ENCODE measurements at regions not wholly inside any gene's neighbourhood (a gene's known extent, or its start where the extent isn't known, plus 50 kb on each side); places are given as distances from the start of the nearest gene placed in this dataset.

DNA sequence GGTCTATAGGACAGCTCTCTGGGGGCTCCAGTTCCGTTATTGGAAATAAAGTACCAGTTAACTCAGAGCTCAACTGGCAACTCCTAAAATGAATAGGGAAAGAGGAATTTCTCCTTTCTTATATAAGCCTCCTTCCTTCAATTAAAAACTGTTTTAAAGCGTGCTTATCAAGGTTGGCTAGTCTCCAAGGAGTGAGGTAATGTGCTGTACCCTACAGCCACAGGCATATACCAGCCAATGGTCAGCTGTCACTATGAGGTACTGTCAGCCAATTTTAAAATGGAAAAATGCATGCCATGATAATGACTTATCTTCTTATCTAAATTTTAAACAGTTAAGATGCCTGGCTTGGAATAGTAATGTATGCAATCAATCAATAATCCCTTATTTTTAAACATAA is 76.2 kb downstream of the PLCE1 start:
- Histone ChIP-seq H3K79me2 (ENCODE audit: control insufficient read depth, insufficient read depth, low read length) (no peaks in the 10 kb centered on the region), H3K36me3 (replicated peaks in 1 of 2; ENCODE audit: control extremely low read depth in 1 of 2, control insufficient read depth in 1 of 2, extremely low read depth in 1 of 2, insufficient read depth in 2 of 2, low read length in 1 of 2) (no peaks in the 10 kb centered on the region), H3K27ac (ENCODE audit: low read length in 2 of 2) (no peak overlapping the region), H3K4me3 (ENCODE audit: control extremely low read depth in 1 of 5, extremely low read depth in 1 of 5, insufficient read depth in 1 of 5, low read depth in 2 of 5, low read length in 4 of 5) (no peak overlapping the region), H3K27me3 (replicated peaks in 1 of 4; ENCODE audit: control extremely low read depth in 1 of 4, control insufficient read depth in 3 of 4, insufficient read depth in 4 of 4, low read length in 3 of 4) (no peaks in the 10 kb centered on the region), H3K9ac (ENCODE audit: low read length) (no peak overlapping the region), H3K9me3 (ENCODE audit: control extremely low read depth in 1 of 3, control insufficient read depth in 2 of 3, insufficient read depth in 1 of 3, low read length in 2 of 3) (no peaks in the 10 kb centered on the region), H4K20me1 (ENCODE audit: control insufficient read depth, insufficient read depth, low read length, poor library complexity, severe bottlenecking) (no peaks in the 10 kb centered on the region), H3K4me1 (ENCODE audit: control insufficient read depth in 2 of 2, insufficient read depth in 2 of 2, low read length in 2 of 2) (no peaks in the 10 kb centered on the region), H2AFZ (ENCODE audit: insufficient read depth, low read depth, low read length, poor library complexity, severe bottlenecking) (no peak overlapping the region), H3K4me2 (replicated peaks; ENCODE audit: low read depth, low read length, poor library complexity, severe bottlenecking) (no peak overlapping the region)
- H3K9me3 Mint-ChIP-seq (ENCODE audit: insufficient read depth): no peaks in the 10 kb centered on the region
- ATAC-seq (ENCODE audit: low read depth) (no peak), DNase-seq (no peak)
- no peak overlapping the region for H3K27ac Mint-ChIP-seq
- TF ChIP-seq, protein P1, sequence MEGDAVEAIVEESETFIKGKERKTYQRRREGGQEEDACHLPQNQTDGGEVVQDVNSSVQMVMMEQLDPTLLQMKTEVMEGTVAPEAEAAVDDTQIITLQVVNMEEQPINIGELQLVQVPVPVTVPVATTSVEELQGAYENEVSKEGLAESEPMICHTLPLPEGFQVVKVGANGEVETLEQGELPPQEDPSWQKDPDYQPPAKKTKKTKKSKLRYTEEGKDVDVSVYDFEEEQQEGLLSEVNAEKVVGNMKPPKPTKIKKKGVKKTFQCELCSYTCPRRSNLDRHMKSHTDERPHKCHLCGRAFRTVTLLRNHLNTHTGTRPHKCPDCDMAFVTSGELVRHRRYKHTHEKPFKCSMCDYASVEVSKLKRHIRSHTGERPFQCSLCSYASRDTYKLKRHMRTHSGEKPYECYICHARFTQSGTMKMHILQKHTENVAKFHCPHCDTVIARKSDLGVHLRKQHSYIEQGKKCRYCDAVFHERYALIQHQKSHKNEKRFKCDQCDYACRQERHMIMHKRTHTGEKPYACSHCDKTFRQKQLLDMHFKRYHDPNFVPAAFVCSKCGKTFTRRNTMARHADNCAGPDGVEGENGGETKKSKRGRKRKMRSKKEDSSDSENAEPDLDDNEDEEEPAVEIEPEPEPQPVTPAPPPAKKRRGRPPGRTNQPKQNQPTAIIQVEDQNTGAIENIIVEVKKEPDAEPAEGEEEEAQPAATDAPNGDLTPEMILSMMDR (IDR thresholded peaks at IDR 0.05): no peak
- TF ChIP-seq EZH2 (IDR thresholded peaks at IDR 0.05; ENCODE audit: borderline replicate concordance, insufficient read depth, low read depth, low read length, poor library complexity, severe bottlenecking): no peak
- H3K4me1 Mint-ChIP-seq: no peaks in the 10 kb centered on the region
- no CpG with 5 or more reads among the region's 2 CpGs for WGBS (ENCODE audit: insufficient coverage)
- H3K4me3 Mint-ChIP-seq: no peak overlapping the region
- POLR2A ChIA-PET: no interaction called here
- intact Hi-C loops (cut with micrococcal nuclease): no loop called here
- CTCF ChIA-PET: no interaction called here
- peaks cover 15% of the 10 kb centered on the region for H3K27me3 Mint-ChIP-seq

DNA sequence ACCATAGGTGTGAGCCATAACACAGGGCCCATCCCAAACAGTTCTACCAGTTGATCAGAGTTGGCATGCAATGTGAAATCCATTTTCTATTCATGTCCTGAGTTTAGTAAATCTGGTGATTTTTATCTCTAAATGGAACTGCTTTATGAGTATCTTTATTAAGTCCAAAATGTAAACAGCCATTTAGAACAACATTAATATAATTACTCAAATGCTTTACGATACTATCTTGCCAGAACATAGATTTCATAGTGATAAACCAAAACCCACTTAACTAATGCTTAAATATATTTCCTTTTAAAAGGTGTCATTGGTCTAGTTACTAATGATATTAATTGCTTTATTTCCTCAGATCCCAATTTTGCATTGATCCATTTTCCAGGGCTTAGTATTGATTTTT is 80.7 kb downstream of the PLCE1 start:
- H3K9me3 Mint-ChIP-seq (ENCODE audit: insufficient read depth): no peaks in the 10 kb centered on the region
- H3K9me3 ChIP-seq (ENCODE audit: control extremely low read depth in 1 of 3, control insufficient read depth in 2 of 3, insufficient read depth in 1 of 3, low read length in 2 of 3): no peaks in the 10 kb centered on the region
- ChIA-PET CTCF (no interaction called here), POLR2A (no interaction called here)
- H2AFZ ChIP-seq (ENCODE audit: insufficient read depth, low read depth, low read length, poor library complexity, severe bottlenecking): no peak overlapping the region
- H4K20me1 ChIP-seq (ENCODE audit: control insufficient read depth, insufficient read depth, low read length, poor library complexity, severe bottlenecking): no peaks in the 10 kb centered on the region
- H3K36me3 ChIP-seq (replicated peaks in 1 of 2; ENCODE audit: control extremely low read depth in 1 of 2, control insufficient read depth in 1 of 2, extremely low read depth in 1 of 2, insufficient read depth in 2 of 2, low read length in 1 of 2): no peaks in the 10 kb centered on the region
- H3K27ac ChIP-seq (ENCODE audit: low read length in 2 of 2): no peak overlapping the region
- H3K4me3 Mint-ChIP-seq: no peak overlapping the region
- no peaks in the 10 kb centered on the region for H3K4me1 Mint-ChIP-seq
- intact Hi-C loops (cut with micrococcal nuclease): no loop called here
- no peak for ATAC-seq (ENCODE audit: low read depth)
- H3K4me1 ChIP-seq (ENCODE audit: control insufficient read depth in 2 of 2, insufficient read depth in 2 of 2, low read length in 2 of 2): no peaks in the 10 kb centered on the region
- peaks cover 0 to 2% (median 0%) of the 10 kb centered on the region in 4 experiments for H3K27me3 ChIP-seq (replicated peaks in 1 of 4; ENCODE audit: control extremely low read depth in 1 of 4, control insufficient read depth in 3 of 4, insufficient read depth in 4 of 4, low read length in 3 of 4)
- H3K79me2 ChIP-seq (ENCODE audit: control insufficient read depth, insufficient read depth, low read length): no peaks in the 10 kb centered on the region
- peaks cover 18% of the 10 kb centered on the region for H3K27me3 Mint-ChIP-seq
- WGBS (ENCODE audit: insufficient coverage): no CpG with 5 or more reads among the region's 1 CpG
- H3K4me3 ChIP-seq (ENCODE audit: control extremely low read depth in 1 of 5, extremely low read depth in 1 of 5, insufficient read depth in 1 of 5, low read depth in 2 of 5, low read length in 4 of 5): no peak overlapping the region
- H3K27ac Mint-ChIP-seq: no peak overlapping the region
- H3K9ac ChIP-seq (ENCODE audit: low read length): no peak overlapping the region
- TF ChIP-seq, protein P1 (IDR thresholded peaks at IDR 0.05): no peak
- TF ChIP-seq EZH2 (IDR thresholded peaks at IDR 0.05; ENCODE audit: borderline replicate concordance, insufficient read depth, low read depth, low read length, poor library complexity, severe bottlenecking): no peak
- no peak for DNase-seq
- H3K4me2 ChIP-seq (replicated peaks; ENCODE audit: low read depth, low read length, poor library complexity, severe bottlenecking): no peak overlapping the region
